Body of pancreas (tissue), 4 donors: ENCODE measurements at regions not wholly inside any gene's neighbourhood (a gene's known extent, or its start where the extent isn't known, plus 50 kb on each side); places are given as distances from the start of the nearest gene placed in this dataset.
"Not testable (repeated sequence)": the region's sequence is repeated elsewhere in the genome, so short reads cannot be mapped to it uniquely, and the experiment has no call there.

Experiments used
- ATAC-seq: fragments of 150-250 bp; one replicate; pipeline ENCODE4 v1.9.1; 2016
- DNase-seq, 4 donors: peaks; one replicate each; pipeline ENCODE4 v3.0.0-alpha.2; 2019
- H3K27ac ChIP-seq, 4 donors: fragments of 200-600 bp; sonication (generic); 1 replicate in 3 of 4; 2 replicates in 1 of 4; pipeline versions ENCODE4 v1.5.1 to v1.6.1; 2016 to 2019; ENCODE audit warnings: mild to moderate bottlenecking in 1 of 4, mixed read lengths in 1 of 4, moderate library complexity in 1 of 4
- H3K27me3 ChIP-seq, 2 donors: fragments of 200-600 bp; sonication (generic); one replicate each; pipeline ENCODE4 v1.6.0; 2016; ENCODE audit warnings: mild to moderate bottlenecking in 1 of 2
- H3K36me3 ChIP-seq, 2 donors: fragments of 200-600 bp; sonication (generic); replicated peaks in 1 of 2; 2 replicates each; pipeline ENCODE4 v1.5.1; 2016; ENCODE audit warnings: low read depth in 2 of 2; ENCODE audit not compliant: insufficient read depth in 1 of 2
- H3K4me1 ChIP-seq: fragments of 200-600 bp; sonication (generic); one replicate; pipeline ENCODE4 v1.6.0; 2016
- H3K4me3 ChIP-seq, 2 donors: fragments of 200-600 bp; sonication (generic); 1 replicate in 1 of 2; 2 replicates in 1 of 2; pipeline ENCODE4 v1.5.1; 2016 to 2019
- H3K9me3 ChIP-seq, 3 donors: fragments of 200-600 bp; sonication (generic); 1 replicate in 2 of 3; 2 replicates in 1 of 3; pipeline ENCODE4 v1.5.1; 2016
- POLR2A ChIP-seq, 3 donors: fragments of 450-650 bp; IDR thresholded peaks; one replicate each; pipeline ENCODE4 v1.6.1; 2016; ENCODE audit warnings: antibody characterized with exemption in 3 of 3, mild to moderate bottlenecking in 2 of 3
- WGBS, 2 donors: methylation state at CpG; one replicate each; pipeline ENCODE4 v1.1.5; 2017; 5-methylcytosine and 5-hydroxymethylcytosine counted together
- intact Hi-C: fragments of 100-400 bp; cut with DNase I; formaldehyde crosslinking; loops from one replicate; pipeline ENCODE4 v1.15.1; 2023
- TF ChIP-seq, protein P1 (sequence below), 7 experiments: fragments of 450-650 bp in 4 of 7; fragments of 200-600 bp in 3 of 7; sonication (generic) in 3 of 7; IDR thresholded peaks; one replicate each; pipeline ENCODE4 v1.5.1; 2016 to 2019; ENCODE audit warnings: antibody characterized with exemption in 7 of 7

DNA sequence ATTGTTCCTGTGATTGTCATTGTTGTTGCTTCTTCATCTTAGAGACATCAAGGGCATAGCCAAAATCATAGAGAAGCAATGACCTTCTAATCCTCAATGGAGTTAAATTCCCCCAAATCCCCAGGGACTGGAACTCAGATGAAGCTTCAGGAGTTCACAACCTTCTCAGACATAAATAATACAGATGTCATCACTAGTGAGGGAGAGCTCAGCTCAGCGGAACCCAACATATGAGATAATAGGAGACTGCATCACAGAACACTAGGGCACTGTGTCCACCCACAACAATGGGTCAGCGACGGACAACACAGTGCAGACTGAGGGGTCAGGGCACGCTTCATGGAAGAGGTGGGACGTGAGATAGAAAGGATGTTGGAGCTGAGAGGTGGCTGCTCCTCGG lies 1290.4 kb upstream of the TMEM132C start:
- no peak for DNase-seq
- Histone ChIP-seq H3K27ac (no peak overlapping the region), H3K9me3 (no peaks in the 10 kb centered on the region), H3K4me1 (no peaks in the 10 kb centered on the region), H3K27me3 (no peaks in the 10 kb centered on the region), H3K36me3 (no peaks in the 10 kb centered on the region), H3K4me3 (no peak overlapping the region)
- WGBS, 2 donors, result 64 to 76% methylated on average over 6 of the region's 6 CpGs
- ATAC-seq, result no peak
- intact Hi-C loops, result no loop called here
- TF ChIP-seq, protein P1, sequence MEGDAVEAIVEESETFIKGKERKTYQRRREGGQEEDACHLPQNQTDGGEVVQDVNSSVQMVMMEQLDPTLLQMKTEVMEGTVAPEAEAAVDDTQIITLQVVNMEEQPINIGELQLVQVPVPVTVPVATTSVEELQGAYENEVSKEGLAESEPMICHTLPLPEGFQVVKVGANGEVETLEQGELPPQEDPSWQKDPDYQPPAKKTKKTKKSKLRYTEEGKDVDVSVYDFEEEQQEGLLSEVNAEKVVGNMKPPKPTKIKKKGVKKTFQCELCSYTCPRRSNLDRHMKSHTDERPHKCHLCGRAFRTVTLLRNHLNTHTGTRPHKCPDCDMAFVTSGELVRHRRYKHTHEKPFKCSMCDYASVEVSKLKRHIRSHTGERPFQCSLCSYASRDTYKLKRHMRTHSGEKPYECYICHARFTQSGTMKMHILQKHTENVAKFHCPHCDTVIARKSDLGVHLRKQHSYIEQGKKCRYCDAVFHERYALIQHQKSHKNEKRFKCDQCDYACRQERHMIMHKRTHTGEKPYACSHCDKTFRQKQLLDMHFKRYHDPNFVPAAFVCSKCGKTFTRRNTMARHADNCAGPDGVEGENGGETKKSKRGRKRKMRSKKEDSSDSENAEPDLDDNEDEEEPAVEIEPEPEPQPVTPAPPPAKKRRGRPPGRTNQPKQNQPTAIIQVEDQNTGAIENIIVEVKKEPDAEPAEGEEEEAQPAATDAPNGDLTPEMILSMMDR (IDR thresholded peaks at IDR 0.05), result no peak
- no peak for TF ChIP-seq POLR2A (IDR thresholded peaks at IDR 0.05)

DNA sequence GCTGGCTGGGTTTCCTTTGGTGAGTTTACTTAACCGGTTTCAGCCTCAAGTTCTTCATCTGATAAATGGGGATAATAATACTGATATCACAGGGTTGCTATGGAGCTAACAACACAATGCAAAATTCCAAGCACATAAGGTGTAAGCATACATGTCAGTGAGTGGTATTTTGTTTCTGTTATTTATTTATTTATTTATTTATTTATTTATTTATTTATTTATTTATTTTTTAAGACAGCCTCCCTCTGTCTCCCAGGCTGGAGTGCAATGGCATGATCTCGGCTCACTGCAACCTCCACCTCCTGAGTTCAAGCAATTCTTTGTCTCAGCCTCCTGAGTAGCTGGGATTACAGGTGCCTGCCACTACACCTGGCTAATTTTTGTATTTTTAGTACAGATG lies 1287.4 kb upstream of the TMEM132C start:
- WGBS, 2 donors, result 69 to 80% methylated on average over 2 of the region's 2 CpGs
- H3K27ac ChIP-seq, H3K27me3 ChIP-seq, H3K4me3 ChIP-seq, DNase-seq, ATAC-seq, H3K9me3 ChIP-seq, H3K36me3 ChIP-seq, H3K4me1 ChIP-seq, intact Hi-C loops: not testable (repeated sequence)

DNA sequence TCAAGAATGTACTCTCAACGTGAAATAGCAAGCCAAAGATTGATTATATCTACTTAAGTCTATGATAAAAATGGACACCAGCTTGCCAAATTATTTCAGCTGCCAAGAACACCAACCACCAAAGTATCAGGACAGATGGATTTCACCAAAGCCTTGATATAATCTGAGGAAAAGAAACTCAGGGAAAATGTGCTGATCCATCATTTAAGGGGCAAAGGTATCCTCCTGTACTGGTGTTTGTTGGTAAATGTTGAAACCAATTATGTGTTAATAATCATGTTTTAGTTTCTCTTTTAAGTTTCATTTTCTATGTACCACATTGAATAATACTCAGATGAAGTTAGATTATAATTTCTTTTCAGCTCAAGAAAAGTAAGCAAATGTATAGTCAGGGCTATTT lies 1284.3 kb upstream of the TMEM132C start:
- ATAC-seq (no peak), DNase-seq (no peak)
- Histone ChIP-seq H3K4me1 (no peaks in the 10 kb centered on the region), H3K27me3 (no peaks in the 10 kb centered on the region), H3K27ac (no peak overlapping the region), H3K9me3 (peaks cover 0 to 7% (median 0%) of the 10 kb centered on the region in 3 donors), H3K36me3 (no peaks in the 10 kb centered on the region), H3K4me3 (no peak overlapping the region)
- WGBS, 2 donors, result 0 to 9% methylated on average over 1 of the region's 1 CpG
- intact Hi-C loops, result no loop called here
- TF ChIP-seq, protein P1 (IDR thresholded peaks at IDR 0.05), result no peak
- TF ChIP-seq POLR2A (IDR thresholded peaks at IDR 0.05), result no peak

DNA sequence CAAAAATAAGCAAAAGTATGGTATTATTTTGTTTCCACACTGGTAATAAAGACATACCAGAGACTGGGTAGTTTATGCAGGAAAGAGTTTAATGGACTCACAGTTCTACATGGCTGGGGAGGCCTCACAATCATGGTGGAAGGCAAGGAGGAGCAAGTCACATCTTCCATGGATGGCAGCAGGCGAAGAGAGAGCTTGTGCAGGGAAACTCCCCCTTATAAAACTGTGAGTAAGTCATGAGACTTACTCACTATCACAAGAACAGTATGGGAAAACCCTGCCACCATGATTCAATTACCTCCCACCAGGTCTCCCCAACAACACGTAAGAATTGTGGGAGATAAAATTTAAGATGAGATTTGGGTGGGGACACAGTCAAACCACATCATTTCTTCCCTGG lies 1283.2 kb upstream of the TMEM132C start:
- 65 to 67% methylated on average over 2 of the region's 2 CpGs for WGBS, 2 donors
- H3K27me3 ChIP-seq, H3K4me3 ChIP-seq, H3K9me3 ChIP-seq, H3K36me3 ChIP-seq, DNase-seq, H3K4me1 ChIP-seq, ATAC-seq, intact Hi-C loops, H3K27ac ChIP-seq: not testable (repeated sequence)

DNA sequence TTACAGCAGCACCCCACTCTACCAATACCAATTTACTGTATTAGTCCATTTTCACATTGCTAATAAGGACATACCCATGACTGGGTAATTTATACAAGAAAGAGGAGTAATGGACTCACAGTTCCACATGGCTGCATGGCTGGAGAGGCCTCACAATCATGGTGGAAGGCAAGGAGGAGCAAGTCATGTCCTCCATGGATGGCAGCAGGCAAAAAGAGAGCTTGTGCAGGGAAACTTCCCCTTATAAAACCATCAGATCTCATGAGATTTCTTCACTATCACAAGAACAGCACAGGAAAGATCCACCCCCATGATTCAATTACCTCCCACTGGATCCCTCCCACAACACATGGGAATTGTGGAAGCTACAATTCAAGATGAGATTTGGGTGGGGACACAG lies 1281.3 kb upstream of the TMEM132C start:
- intact Hi-C loops, DNase-seq, ATAC-seq, H3K27ac ChIP-seq, H3K36me3 ChIP-seq, H3K9me3 ChIP-seq, H3K4me1 ChIP-seq, H3K27me3 ChIP-seq, H3K4me3 ChIP-seq: not testable (repeated sequence)

DNA sequence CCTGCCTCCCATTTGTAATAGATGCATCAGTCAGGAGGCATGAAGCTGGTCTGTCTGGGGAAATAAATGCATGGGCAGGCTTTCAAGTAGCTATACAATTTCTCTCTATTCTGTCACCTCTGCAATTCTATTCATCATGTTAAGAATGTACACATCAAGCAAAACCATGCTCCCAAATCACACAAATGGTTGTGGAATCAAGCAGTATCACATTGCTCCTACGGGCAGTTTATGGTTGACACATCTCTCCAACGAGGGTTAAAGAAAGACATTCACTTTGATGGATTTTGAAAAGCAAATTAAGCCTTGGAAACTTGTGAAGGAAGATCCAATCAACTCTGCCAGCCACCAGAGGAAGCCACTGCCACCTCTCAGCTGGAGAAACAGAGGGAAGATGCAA lies 1277.4 kb upstream of the TMEM132C start:
- H3K9me3 ChIP-seq, result peaks cover 0 to 4% (median 0%) of the 10 kb centered on the region in 3 donors
- no peak overlapping the region for H3K27ac ChIP-seq
- no peaks in the 10 kb centered on the region for H3K4me1 ChIP-seq
- H3K36me3 ChIP-seq, result no peaks in the 10 kb centered on the region
- no peak for DNase-seq
- no peak for ATAC-seq
- TF ChIP-seq, protein P1 (IDR thresholded peaks at IDR 0.05), result no peak
- TF ChIP-seq POLR2A (IDR thresholded peaks at IDR 0.05), result no peak
- H3K4me3 ChIP-seq, result no peak overlapping the region
- no peaks in the 10 kb centered on the region for H3K27me3 ChIP-seq
- intact Hi-C loops, result no loop called here
- WGBS, 2 donors, result 44 to 50% methylated on average over 2 of the region's 2 CpGs
